Stimulated activated CD4-positive, alpha-beta T cell treated with anti-CD3 and anti-CD28 coated beads, Interleukin-12 subunit alpha, Interleukin-12 subunit beta, amount 100 ng/mL, for 48 hours (primary cell): ENCODE measurements at regions not wholly inside any gene's neighbourhood (a gene's known extent, or its start where the extent isn't known, plus 50 kb on each side); places are given as distances from the start of the nearest gene placed in this dataset.

Experiments
- DNase-seq, 3 donors: peaks; one replicate each; pipeline ENCODE4 v3.0.0-alpha.2; 2020; ENCODE audit warnings: low read depth in 2 of 3, low spot score in 1 of 3

DNA sequence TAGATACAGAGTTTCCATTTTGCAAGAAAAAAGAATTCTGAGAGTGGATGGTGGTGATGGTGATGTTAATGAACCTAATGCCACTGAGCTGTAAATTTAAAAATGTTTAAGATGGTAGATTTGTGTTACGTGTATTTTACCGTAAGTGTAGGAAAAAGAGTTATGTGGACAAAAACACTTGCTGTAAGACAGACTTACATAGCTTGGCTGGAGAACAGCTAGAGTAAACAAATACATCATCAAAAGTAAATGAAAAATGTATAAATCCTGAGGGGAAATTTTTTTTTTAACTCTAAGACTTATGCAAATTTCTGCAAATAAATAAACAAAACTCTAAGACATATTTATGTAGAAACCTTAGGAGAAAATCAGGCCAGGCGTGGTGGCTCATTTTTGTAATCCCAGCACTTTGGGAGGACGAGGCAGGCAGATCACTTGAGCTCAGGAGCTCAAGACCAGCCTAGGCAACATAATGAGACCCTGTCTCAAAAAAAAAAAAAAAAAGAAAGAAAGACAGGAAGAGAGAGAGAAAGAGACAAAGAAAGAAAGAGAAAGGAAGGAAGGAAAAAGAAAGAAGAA is 66.2 kb upstream of the CDK13 start:
- DNase-seq = no peak

DNA sequence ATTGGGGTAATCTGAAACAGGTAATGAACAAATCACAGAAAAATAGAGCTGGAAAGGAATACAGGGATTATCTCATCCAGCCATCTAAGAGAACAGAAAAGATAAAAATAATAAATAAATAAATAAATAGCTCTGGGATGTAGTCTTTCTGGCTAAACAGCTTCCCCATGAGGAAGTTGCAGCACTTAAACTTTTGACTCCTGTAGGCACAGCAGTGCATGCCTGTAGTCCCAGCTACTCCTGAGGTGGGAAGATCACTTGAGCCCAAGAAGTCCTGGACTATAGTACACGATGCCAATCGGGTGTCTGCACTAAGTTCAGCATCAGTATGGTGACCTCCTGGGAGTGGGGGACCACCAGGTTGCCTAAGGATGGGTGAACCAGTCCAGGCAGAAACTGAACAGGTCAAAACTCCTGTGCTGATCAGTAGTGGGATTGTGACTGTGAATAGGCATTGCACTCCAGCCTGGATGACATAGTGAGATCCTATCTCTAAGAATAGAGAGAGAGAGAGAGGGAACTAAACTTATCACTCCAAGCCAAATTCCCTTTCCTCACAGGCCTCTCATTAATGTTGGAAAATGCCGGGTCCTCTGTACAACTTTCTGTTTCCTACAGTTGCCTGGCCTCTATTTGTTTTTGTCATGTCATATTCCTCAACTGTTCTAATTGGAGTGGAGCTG is 61.7 kb upstream of the CDK13 start:
- no peak for DNase-seq

- no peak for DNase-seq
Measured at GRCh38 chr7:39890411-39890810, 59.6 kb upstream of the CDK13 start.

- no peak for DNase-seq
Measured at GRCh38 chr7:39891894-39892293, 58.2 kb upstream of the CDK13 start.

GRCh38 chr7:39892361-39892760 is 57.7 kb upstream of the CDK13 start:
- DNase-seq = no peak

DNA sequence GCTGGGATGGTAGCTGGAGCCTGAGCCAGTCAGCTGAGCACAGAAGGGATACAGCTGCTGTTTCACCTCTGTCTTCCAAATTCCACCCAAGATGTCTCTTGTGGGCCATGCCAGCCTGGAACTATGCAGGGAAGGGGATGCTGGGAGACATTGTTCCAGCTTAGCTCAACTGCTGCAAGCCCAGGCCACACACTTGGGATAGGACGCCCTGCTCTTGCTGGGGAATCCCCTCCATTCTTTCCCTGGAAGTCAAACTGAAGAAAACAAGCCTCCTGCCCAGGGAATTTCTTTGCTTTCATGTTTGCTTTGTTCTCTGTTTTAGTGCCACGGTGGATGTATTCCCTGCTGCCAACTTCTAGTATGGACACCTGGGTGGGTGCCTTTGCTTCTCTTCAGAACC is 55.2 kb upstream of the CDK13 start:
- no peak for DNase-seq

DNA sequence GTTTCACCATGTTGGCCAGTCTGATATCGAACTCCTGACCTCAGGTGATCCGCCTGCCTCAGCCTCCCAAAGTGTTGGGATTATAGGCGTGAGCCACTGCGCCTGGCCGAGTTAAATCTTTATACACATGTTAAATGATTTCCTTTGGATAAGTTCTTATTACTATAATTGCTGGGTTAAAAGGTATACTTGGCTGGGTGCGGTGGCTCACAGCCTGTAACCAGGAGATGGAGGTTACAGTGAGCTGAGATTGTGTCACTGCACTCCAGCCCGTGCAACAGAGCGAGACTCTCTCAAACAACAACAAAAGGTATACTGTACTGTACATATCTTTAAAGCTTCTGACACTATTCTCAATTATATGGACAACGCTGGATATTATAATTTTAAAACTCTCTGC is 53.2 kb upstream of the CDK13 start:
- no peak for DNase-seq

DNA sequence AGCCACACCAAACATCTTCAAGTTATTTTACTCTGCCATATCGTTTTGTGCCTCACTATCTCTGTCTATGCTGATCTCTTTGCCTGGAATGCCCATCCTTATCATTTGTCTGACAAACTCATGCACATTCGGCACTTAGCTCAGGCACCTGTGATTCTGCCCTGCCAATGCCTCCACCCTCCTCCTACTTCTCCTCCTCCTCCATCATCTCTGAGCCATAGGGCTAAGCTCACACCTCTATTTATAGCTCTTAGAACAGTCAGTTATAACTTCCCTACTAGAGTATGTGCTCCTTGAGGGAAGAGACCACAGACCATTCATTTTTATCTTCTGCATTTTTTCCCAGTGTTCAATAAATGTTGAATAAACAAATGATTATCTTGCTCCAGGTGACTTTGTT is 51.2 kb upstream of the CDK13 start:
- DNase-seq = no peak
